ENCODE measurements at regions not wholly inside any gene's neighbourhood (a gene's known extent, or its start where the extent isn't known, plus 50 kb on each side); places are given as distances from the start of the nearest gene placed in this dataset.

DNA sequence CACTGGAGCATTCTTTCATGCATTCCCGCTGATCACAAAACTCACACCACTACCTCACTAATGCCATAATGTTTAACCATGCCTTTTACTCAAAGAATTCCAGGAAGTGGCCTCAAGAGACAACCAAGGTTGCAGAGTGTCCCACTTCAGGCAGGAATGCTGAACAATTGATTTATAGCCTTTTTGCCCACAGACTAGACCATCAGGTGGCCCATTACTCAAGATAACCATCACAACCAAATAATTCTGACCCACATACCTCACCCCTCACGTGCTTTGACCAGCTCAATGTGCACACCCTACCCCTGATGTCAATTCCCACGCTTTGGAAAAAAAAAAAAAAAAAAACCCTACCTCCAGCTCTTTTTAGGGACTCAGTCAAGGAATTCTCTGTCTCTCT is 220.6 kb upstream of the UFL1 start:
- no peak for TF ChIP-seq EZH2 (IDR thresholded peaks at IDR 0.05; ENCODE audit: insufficient read depth, poor library complexity, severe bottlenecking)
- no peak for TF ChIP-seq EZH2phosphoT487 (IDR thresholded peaks at IDR 0.05; ENCODE audit: insufficient read depth, low read depth)
- no peaks in the 10 kb centered on the region for H4K20me1 ChIP-seq (ENCODE audit: insufficient read depth)
- H3K9ac ChIP-seq, result no peak overlapping the region
- H3K27ac ChIP-seq, result no peak overlapping the region
- H3K9me2 ChIP-seq (ENCODE audit: insufficient read depth), result no peaks in the 10 kb centered on the region; the same call in 1 of the 2 replicates
- no peak overlapping the region for H3K4me3 ChIP-seq
- no peaks in the 10 kb centered on the region for H3K4me1 ChIP-seq (ENCODE audit: insufficient read depth)
- H3K36me3 ChIP-seq (ENCODE audit: low read depth), result no peaks in the 10 kb centered on the region
- H3K79me2 ChIP-seq (ENCODE audit: insufficient read depth), result no peaks in the 10 kb centered on the region
- in situ Hi-C loops (cut with MboI), result no loop called here
- H3F3A ChIP-seq (ENCODE audit: insufficient read depth), result no peaks in the 10 kb centered on the region
- WGBS, 2 experiments (ENCODE audit: low coverage in 1 of 2, low lambda C conversion rate in 2 of 2, missing lambda C conversion rate in 2 of 2), result 3 to 7% methylated on average over 3 of the region's 3 CpGs
- H3K27me3 ChIP-seq (replicated peaks; ENCODE audit: insufficient read depth), result no peaks in the 10 kb centered on the region
- no peaks in the 10 kb centered on the region for H3K9me3 ChIP-seq (ENCODE audit: low read depth)
- no peak for DNase-seq
- no peak overlapping the region for H2AFZ ChIP-seq
- H3K4me2 ChIP-seq (ENCODE audit: unreplicated experiment), result no peak overlapping the region

DNA sequence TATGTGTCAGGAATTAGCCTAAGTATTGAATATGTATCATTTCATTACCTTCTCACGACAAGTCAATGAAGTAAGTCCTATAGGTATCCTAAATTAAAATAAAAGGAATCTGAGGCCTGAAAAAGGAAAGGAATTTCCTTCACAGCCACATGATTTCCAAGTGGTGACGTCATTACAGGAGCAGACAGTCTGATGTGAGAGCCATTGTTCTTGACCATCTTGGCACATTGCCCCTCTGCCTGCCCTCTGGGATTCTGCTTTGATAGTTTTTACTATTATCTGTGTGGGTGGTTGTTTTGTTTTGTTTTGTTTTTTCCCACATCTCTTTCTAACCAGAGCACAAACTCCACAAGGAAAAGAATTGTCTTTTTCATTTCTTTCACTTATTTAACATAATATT is 219.8 kb upstream of the UFL1 start:
- Histone ChIP-seq H3K27me3 (replicated peaks; ENCODE audit: insufficient read depth) (no peaks in the 10 kb centered on the region), H2AFZ (no peak overlapping the region), H3F3A (ENCODE audit: insufficient read depth) (no peaks in the 10 kb centered on the region), H3K27ac (no peak overlapping the region), H3K9ac (no peak overlapping the region), H3K4me1 (ENCODE audit: insufficient read depth) (no peaks in the 10 kb centered on the region), H3K36me3 (ENCODE audit: low read depth) (no peaks in the 10 kb centered on the region), H3K4me2 (ENCODE audit: unreplicated experiment) (no peak overlapping the region), H3K79me2 (ENCODE audit: insufficient read depth) (no peaks in the 10 kb centered on the region), H4K20me1 (ENCODE audit: insufficient read depth) (no peaks in the 10 kb centered on the region), H3K4me3 (no peak overlapping the region), H3K9me2 (ENCODE audit: insufficient read depth) (no peaks in the 10 kb centered on the region; the same call in 1 of the 2 replicates), H3K9me3 (ENCODE audit: low read depth) (no peaks in the 10 kb centered on the region)
- TF ChIP-seq EZH2 (IDR thresholded peaks at IDR 0.05; ENCODE audit: insufficient read depth, poor library complexity, severe bottlenecking) (no peak), EZH2phosphoT487 (IDR thresholded peaks at IDR 0.05; ENCODE audit: insufficient read depth, low read depth) (no peak)
- in situ Hi-C loops (cut with MboI), result no loop called here
- WGBS, 2 experiments (ENCODE audit: low coverage in 1 of 2, low lambda C conversion rate in 2 of 2, missing lambda C conversion rate in 2 of 2), result 17 to 24% methylated on average over 2 of the region's 2 CpGs
- DNase-seq, result no peak

DNA sequence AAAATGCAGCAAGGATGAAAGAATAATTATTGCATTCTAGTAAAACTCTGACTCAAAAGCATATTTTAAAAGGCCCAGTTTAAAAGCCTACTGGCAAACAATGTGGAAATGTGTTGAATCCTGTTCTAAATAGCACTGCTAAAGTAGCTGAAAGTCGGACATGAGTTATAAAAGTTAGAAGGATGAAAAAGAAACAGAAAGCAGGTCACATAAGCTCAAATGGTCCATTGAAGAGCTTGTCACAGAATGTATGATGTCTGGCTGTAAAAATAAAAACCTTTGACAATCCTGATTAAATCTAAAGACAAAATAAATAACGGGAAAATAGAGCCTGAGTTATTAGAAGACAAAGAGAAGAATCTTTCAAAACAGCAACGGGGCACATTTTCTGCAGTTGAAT is 218.6 kb upstream of the UFL1 start:
- no peaks in the 10 kb centered on the region for H3F3A ChIP-seq (ENCODE audit: insufficient read depth)
- no peak for TF ChIP-seq EZH2 (IDR thresholded peaks at IDR 0.05; ENCODE audit: insufficient read depth, poor library complexity, severe bottlenecking)
- TF ChIP-seq EZH2phosphoT487 (IDR thresholded peaks at IDR 0.05; ENCODE audit: insufficient read depth, low read depth), result no peak
- H3K9me3 ChIP-seq (ENCODE audit: low read depth), result no peaks in the 10 kb centered on the region
- no peak overlapping the region for H3K9ac ChIP-seq
- no peaks in the 10 kb centered on the region for H3K4me1 ChIP-seq (ENCODE audit: insufficient read depth)
- H3K79me2 ChIP-seq (ENCODE audit: insufficient read depth), result no peaks in the 10 kb centered on the region
- no peak overlapping the region for H3K4me2 ChIP-seq (ENCODE audit: unreplicated experiment)
- H3K9me2 ChIP-seq (ENCODE audit: insufficient read depth), result no peaks in the 10 kb centered on the region; the same call in 1 of the 2 replicates
- H4K20me1 ChIP-seq (ENCODE audit: insufficient read depth), result no peaks in the 10 kb centered on the region
- in situ Hi-C loops (cut with MboI), result no loop called here
- H2AFZ ChIP-seq, result no peak overlapping the region
- H3K27me3 ChIP-seq (replicated peaks; ENCODE audit: insufficient read depth), result no peaks in the 10 kb centered on the region
- H3K36me3 ChIP-seq (ENCODE audit: low read depth), result no peaks in the 10 kb centered on the region
- WGBS, 2 experiments (ENCODE audit: low coverage in 1 of 2, low lambda C conversion rate in 2 of 2, missing lambda C conversion rate in 2 of 2), result 9 to 13% methylated on average over 3 of the region's 3 CpGs
- no peak overlapping the region for H3K27ac ChIP-seq
- no peak overlapping the region for H3K4me3 ChIP-seq
- DNase-seq, result no peak

DNA sequence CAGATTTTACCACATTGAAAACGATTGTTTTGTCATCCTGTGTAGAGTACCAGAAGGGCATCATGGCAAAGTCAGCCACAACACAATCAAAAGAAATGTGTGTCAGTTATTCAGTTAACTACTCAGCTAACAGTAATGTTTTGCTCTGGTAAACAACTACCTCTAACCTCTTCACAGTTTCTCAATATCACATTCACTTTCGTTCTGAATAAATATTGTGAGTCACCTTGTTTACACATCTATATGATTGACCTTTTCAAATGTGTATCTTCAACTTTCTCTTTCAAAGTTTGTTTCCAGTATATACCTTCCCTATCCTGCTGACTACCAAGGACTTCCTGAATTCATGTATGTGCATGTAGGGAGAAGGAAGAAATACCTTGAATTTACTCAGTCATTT is 216.6 kb upstream of the UFL1 start:
- in situ Hi-C loops (cut with MboI), result no loop called here
- H3K36me3 ChIP-seq (ENCODE audit: low read depth), result no peaks in the 10 kb centered on the region
- no peak overlapping the region for H3K9ac ChIP-seq
- no peaks in the 10 kb centered on the region for H3F3A ChIP-seq (ENCODE audit: insufficient read depth)
- H4K20me1 ChIP-seq (ENCODE audit: insufficient read depth), result no peaks in the 10 kb centered on the region
- no peaks in the 10 kb centered on the region for H3K79me2 ChIP-seq (ENCODE audit: insufficient read depth)
- H2AFZ ChIP-seq, result no peak overlapping the region
- H3K4me3 ChIP-seq, result no peak overlapping the region
- DNase-seq, result no peak
- no peak overlapping the region for H3K27ac ChIP-seq
- H3K9me3 ChIP-seq (ENCODE audit: low read depth), result no peaks in the 10 kb centered on the region
- H3K4me1 ChIP-seq (ENCODE audit: insufficient read depth), result no peaks in the 10 kb centered on the region
- WGBS, 2 experiments (ENCODE audit: low coverage in 1 of 2, low lambda C conversion rate in 2 of 2, missing lambda C conversion rate in 2 of 2), result 3 to 7% methylated on average over 2 of the region's 2 CpGs
- no peaks in the 10 kb centered on the region; the same call in 1 of the 2 replicates for H3K9me2 ChIP-seq (ENCODE audit: insufficient read depth)
- TF ChIP-seq EZH2phosphoT487 (IDR thresholded peaks at IDR 0.05; ENCODE audit: insufficient read depth, low read depth), result no peak
- TF ChIP-seq EZH2 (IDR thresholded peaks at IDR 0.05; ENCODE audit: insufficient read depth, poor library complexity, severe bottlenecking), result no peak
- no peaks in the 10 kb centered on the region for H3K27me3 ChIP-seq (replicated peaks; ENCODE audit: insufficient read depth)
- no peak overlapping the region for H3K4me2 ChIP-seq (ENCODE audit: unreplicated experiment)

DNA sequence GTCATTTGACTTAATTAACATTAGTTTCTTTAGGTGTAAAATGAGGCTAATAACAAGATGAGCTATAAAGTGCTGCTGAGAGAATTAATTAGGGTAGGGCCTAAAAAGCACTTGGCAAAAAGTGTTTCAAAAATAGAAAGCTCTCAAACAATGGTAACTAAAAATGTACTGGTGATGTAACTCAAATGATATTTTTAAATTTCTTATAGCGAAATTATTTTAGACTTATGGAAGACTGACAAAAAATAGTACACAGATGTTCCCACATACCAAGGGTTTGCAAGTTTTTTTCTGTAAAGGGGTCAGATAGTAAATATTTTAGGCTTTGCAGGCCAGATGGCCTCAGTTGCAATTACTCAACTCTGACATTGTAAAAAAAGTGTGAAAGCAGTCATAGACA is 190.7 kb upstream of the UFL1 start:
- 0 to 5% methylated on average over 1 of the region's 1 CpG for WGBS, 2 experiments (ENCODE audit: low coverage in 1 of 2, low lambda C conversion rate in 2 of 2, missing lambda C conversion rate in 2 of 2)
- no peaks in the 10 kb centered on the region for H3K79me2 ChIP-seq (ENCODE audit: insufficient read depth)
- H3K36me3 ChIP-seq (ENCODE audit: low read depth), result no peaks in the 10 kb centered on the region
- no peaks in the 10 kb centered on the region for H3K9me3 ChIP-seq (ENCODE audit: low read depth)
- no peak overlapping the region for H3K4me3 ChIP-seq
- H2AFZ ChIP-seq, result no peak overlapping the region
- no peak overlapping the region for H3K27ac ChIP-seq
- no peaks in the 10 kb centered on the region for H3K27me3 ChIP-seq (replicated peaks; ENCODE audit: insufficient read depth)
- no peak overlapping the region for H3K4me2 ChIP-seq (ENCODE audit: unreplicated experiment)
- H3K9me2 ChIP-seq (ENCODE audit: insufficient read depth), result no peaks in the 10 kb centered on the region; the same call in 1 of the 2 replicates
- H3F3A ChIP-seq (ENCODE audit: insufficient read depth), result no peaks in the 10 kb centered on the region
- H3K9ac ChIP-seq, result no peak overlapping the region
- in situ Hi-C loops (cut with MboI), result no loop called here
- no peak for DNase-seq
- no peak for TF ChIP-seq EZH2 (IDR thresholded peaks at IDR 0.05; ENCODE audit: insufficient read depth, poor library complexity, severe bottlenecking)
- no peak for TF ChIP-seq EZH2phosphoT487 (IDR thresholded peaks at IDR 0.05; ENCODE audit: insufficient read depth, low read depth)
- H3K4me1 ChIP-seq (ENCODE audit: insufficient read depth), result no peaks in the 10 kb centered on the region
- H4K20me1 ChIP-seq (ENCODE audit: insufficient read depth), result no peaks in the 10 kb centered on the region

Measured in GM23248 (cell line).